HG02763 (cell line): ENCODE measurements at regions not wholly inside any gene's neighbourhood (a gene's known extent, or its start where the extent isn't known, plus 50 kb on each side); places are given as distances from the start of the nearest gene placed in this dataset.

Experiments
- ATAC-seq: cut with Tn5 transposase; IDR thresholded peaks from one replicate; pipeline ENCODE4 v1.9.1; 2021; ENCODE audit warnings: mild to moderate bottlenecking, moderate library complexity; ENCODE audit not compliant: unreplicated experiment

GRCh38 chr1:238153939-238154338, 263.2 kb upstream of the ZP4 start:
- no peak for ATAC-seq

- ATAC-seq: no peak
Observed at GRCh38 chr1:238153253-238153652, 262.5 kb upstream of the ZP4 start.

- ATAC-seq: no peak
Observed at GRCh38 chr1:238152119-238152518, 261.4 kb upstream of the ZP4 start.

GRCh38 chr1:238143038-238143437, 252.3 kb upstream of the ZP4 start:
- ATAC-seq: no peak

DNA sequence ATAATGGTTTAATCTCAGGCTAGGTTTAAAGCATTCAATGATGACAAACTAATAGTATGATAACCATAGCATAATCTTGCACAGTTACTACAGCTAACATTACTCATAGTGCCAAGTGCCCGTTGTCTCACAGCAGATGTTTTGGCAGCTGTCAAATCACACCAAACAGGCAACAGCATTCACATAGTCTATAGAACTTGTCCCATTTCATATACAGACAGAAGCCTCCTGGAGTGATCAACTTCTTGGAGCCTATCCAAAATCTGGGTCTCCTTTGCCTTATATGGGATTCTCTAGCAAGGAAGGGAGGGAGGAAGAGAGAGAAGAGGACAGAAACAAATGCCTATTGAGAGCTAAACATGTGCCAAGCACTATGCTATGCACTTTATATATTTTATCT, 250.6 kb upstream of the ZP4 start:
- ATAC-seq: no peak

GRCh38 chr1:238139713-238140112, 249.0 kb upstream of the ZP4 start:
- no peak for ATAC-seq

- ATAC-seq: no peak
Observed at GRCh38 chr1:238138059-238138626, 247.4 kb upstream of the ZP4 start.

DNA sequence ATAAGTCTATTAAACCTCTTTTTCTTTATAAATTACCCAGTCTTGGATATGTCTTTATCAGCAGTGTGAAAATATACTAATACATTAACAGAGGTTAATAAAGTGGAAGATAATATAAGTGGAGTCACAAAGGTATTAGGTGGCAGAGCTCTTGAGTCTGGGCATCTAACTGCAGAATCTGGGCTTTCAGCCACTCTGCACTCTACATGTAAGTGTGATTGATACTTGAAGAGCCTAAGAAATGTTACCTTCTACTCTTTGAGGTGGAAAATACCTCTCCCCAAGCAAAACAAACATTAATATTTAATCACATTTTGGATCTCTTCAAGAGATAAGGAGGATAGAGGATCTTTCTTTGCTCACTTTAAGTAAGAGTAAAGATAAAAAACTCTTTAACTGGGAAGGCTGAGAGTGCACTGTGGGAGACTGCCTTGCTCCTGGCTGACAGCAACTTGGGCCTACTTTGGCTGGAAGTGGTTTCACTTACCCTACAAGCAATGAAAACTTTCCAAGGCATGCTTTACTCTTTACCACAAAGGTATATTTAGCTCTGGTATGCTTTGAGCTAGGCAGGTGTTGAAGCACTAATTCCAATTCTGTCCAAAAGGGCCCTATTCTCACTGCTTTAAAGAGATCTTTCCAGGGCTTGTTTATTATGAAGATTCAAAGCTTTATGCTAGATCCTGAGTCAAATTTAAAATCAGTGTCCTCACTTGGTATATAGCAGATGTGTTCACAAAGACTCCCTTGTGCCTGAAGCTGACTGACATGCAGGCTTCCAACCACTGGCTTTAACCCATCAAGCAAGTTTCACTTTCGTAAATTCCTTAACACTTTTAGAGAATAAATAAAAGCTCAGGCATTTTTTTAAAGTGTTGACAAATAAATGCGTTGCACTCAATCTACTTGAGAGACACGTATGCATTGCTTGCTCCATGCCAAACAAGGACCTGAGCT, 245.3 kb upstream of the ZP4 start:
- no peak for ATAC-seq

- ATAC-seq: no peak
Observed at GRCh38 chr1:238129677-238130076, 239.0 kb upstream of the ZP4 start.

GRCh38 chr1:238123201-238123600, 232.5 kb upstream of the ZP4 start:
- no peak for ATAC-seq

DNA sequence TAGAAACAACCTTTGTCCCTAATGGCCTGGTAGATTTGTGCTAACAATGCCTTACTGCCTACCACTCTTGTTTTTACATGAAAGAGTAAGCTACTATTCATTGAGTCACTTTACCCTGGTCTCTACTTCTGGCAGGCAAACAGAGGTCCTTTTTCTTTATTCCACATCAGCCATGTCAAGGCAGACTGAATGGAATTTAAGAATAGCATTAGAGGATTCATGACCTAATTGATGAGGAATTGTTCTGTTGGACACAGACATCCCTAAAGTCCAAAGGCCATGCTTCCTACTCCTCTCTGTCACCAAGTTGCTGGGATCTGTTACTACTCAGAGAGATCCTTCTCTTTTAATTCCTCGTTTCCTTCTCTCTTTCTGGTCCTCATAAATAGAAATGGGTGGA, 229.1 kb upstream of the ZP4 start:
- no peak for ATAC-seq

GRCh38 chr1:238119060-238119459, 228.3 kb upstream of the ZP4 start:
- ATAC-seq: no peak

- no peak for ATAC-seq
Observed at GRCh38 chr1:238115852-238116251, 225.1 kb upstream of the ZP4 start.

DNA sequence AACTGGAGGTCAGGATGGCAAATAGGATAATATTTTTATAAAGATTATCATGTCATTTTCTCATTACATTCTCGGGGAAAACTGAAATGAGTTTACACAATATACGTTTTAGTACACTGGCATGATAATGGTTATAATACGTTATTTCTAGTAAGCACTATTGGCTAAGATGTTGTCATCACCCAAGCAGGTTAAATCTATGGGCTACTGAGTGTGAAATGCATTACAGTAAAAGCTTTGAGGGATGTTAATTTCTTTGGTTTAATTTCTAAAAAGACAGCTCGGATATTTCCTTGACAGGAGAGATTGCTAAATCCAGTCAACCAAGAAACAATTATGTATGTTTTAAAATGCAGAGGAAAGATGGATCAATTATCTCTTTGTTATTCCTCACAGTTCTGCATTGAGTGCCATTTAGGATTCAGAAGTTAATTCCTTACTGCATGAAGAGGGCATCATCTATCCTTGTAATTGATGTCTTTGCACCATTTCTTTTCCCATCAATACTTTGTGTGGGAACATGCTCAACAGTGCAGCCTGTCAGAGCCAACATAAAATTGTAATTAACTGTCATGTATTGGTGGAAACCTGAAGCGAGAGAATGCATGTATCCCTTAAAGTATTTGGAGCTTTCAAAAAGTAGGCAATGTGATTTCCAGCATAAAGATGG, 222.4 kb upstream of the ZP4 start:
- ATAC-seq: no peak

GRCh38 chr1:238111516-238111915, 220.8 kb upstream of the ZP4 start:
- ATAC-seq: no peak

GRCh38 chr1:238111081-238111480, 220.4 kb upstream of the ZP4 start:
- no peak for ATAC-seq

DNA sequence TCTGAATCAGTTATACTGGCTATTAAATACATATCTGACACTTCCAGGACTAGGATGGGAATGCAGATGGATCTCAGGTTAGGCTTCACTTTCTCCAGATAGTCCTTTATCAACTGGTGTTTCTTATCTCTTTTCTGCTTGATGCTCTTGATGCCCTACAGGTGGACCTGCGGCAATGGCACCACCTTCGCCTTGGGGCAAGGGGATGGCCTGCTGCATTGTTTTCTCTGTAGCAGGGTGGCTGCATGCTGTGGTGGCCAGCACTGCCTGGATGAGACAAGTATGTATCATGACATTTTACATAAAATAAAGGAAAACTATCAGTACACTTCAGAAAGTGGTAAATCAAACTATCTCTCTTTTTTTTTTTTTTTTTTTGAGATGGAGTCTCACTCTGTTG, 217.7 kb upstream of the ZP4 start:
- no peak for ATAC-seq

GRCh38 chr1:238107322-238107721, 216.6 kb upstream of the ZP4 start:
- no peak for ATAC-seq

GRCh38 chr1:238104752-238105151, 214.0 kb upstream of the ZP4 start:
- ATAC-seq: no peak

GRCh38 chr1:238101923-238102322, 211.2 kb upstream of the ZP4 start:
- ATAC-seq: no peak

DNA sequence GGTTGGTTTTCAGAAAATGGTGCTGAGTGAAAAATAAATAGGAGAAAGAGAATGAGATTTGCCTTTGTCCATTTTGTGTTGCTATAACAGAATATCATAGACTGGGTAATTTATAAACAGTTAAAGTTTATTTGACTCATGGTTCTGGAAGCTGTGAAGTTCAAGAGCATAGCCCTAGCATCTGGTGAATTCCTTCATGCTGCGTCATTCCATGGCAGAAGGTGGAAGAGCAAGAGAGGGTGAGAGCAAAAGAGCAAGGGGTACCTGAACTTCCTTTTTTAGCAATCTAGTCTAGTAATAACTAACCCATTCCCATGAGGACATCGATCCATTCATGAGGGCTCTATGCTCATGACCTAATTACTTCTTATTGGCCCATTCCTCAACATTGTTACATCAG, 209.1 kb upstream of the ZP4 start:
- no peak for ATAC-seq

GRCh38 chr1:238089615-238090014, 198.9 kb upstream of the ZP4 start:
- ATAC-seq: no peak
